Activated CD4-positive, alpha-beta T cell treated with anti-CD3 and anti-CD28 coated beads for 24 hours (primary cell): ENCODE measurements at regions not wholly inside any gene's neighbourhood (a gene's known extent, or its start where the extent isn't known, plus 50 kb on each side); places are given as distances from the start of the nearest gene placed in this dataset.

Source experiments
- DNase-seq, 2 donors: peaks; one replicate each; pipeline ENCODE4 v3.0.0-alpha.2; 2020; ENCODE audit warnings: low read depth in 2 of 2

GRCh38 chr17:63378411-63379375, 67.4 kb downstream of the CYB561 start:
- no peak for DNase-seq

- no peak for DNase-seq
These were observed 66.5 kb downstream of the CYB561 start for GRCh38 chr17:63379636-63380035.

- no peak for DNase-seq
These were observed 64.9 kb downstream of the CYB561 start for GRCh38 chr17:63381101-63381729.

GRCh38 chr17:63382136-63382535, 64.0 kb downstream of the CYB561 start:
- no peak for DNase-seq
